DND-41 (cell line): ENCODE measurements at regions not wholly inside any gene's neighbourhood (a gene's known extent, or its start where the extent isn't known, plus 50 kb on each side); places are given as distances from the start of the nearest gene placed in this dataset.

Experiments used
- CTCF ChIP-seq: IDR thresholded peaks from 2 replicates; pipeline ENCODE4 v1.5.1; 2012; ENCODE audit warnings: borderline replicate concordance, low read length, moderate library complexity, mild to moderate bottlenecking; ENCODE audit not compliant: poor library complexity, severe bottlenecking; ENCODE audit errors: extremely low read depth
- EZH2 ChIP-seq: IDR thresholded peaks from 3 replicates; pipeline ENCODE4 v1.6.1; 2012; ENCODE audit warnings: borderline replicate concordance, low read depth, mild to moderate bottlenecking, moderate library complexity, low read length, inconsistent platforms; ENCODE audit not compliant: severe bottlenecking

GRCh38 chr2:33978471-33978870, 379.4 kb upstream of the FAM98A start:
- TF ChIP-seq CTCF: no peak
- TF ChIP-seq EZH2: no peak
